Endodermal cell (in vitro differentiated cells): ENCODE measurements at regions not wholly inside any gene's neighbourhood (a gene's known extent, or its start where the extent isn't known, plus 50 kb on each side); places are given as distances from the start of the nearest gene placed in this dataset.

Source experiments
- DNase-seq: peaks from one replicate; pipeline ENCODE4 v3.0.0-alpha.2; 2017
- H3K27ac ChIP-seq: 2 replicates; pipeline ENCODE4 v1.5.1; 2013; ENCODE audit warnings: mild to moderate bottlenecking, low read depth, low read length, moderate library complexity
- H3K27me3 ChIP-seq: 2 replicates; pipeline ENCODE4 v1.6.1; 2013; ENCODE audit warnings: mild to moderate bottlenecking, low read length, moderate library complexity; ENCODE audit not compliant: insufficient read depth, control insufficient read depth, poor library complexity, severe bottlenecking
- H3K36me3 ChIP-seq: 2 replicates; pipeline ENCODE4 v1.7.0; 2013; ENCODE audit warnings: mild to moderate bottlenecking, low read length, moderate library complexity; ENCODE audit not compliant: control insufficient read depth, insufficient read depth
- H3K4me1 ChIP-seq: one replicate; pipeline ENCODE4 v1.7.0; 2013; ENCODE audit warnings: low read length; ENCODE audit not compliant: control insufficient read depth, insufficient read depth
- H3K4me3 ChIP-seq: 2 replicates; pipeline ENCODE4 v1.5.1; 2013; ENCODE audit warnings: mild to moderate bottlenecking, low read length, moderate library complexity
- H3K9ac ChIP-seq: 2 replicates; pipeline ENCODE4 v1.6.1; 2013; ENCODE audit warnings: mild to moderate bottlenecking, low read length, moderate library complexity; ENCODE audit not compliant: poor library complexity, severe bottlenecking; ENCODE audit errors: extremely low read depth
- H3K9me3 ChIP-seq: 2 replicates; pipeline ENCODE4 v1.6.1; 2013; ENCODE audit warnings: mild to moderate bottlenecking, low read length, moderate library complexity; ENCODE audit not compliant: control insufficient read depth
- H3K27ac Mint-ChIP-seq: 2 replicates; pipeline ENCODE4 v1.8.0; 2020; ENCODE audit warnings: mixed read lengths
- H3K27me3 Mint-ChIP-seq: 2 replicates; pipeline ENCODE4 v1.8.0; 2021; ENCODE audit warnings: mild to moderate bottlenecking, mixed read lengths; ENCODE audit not compliant: insufficient read depth
- H3K36me3 Mint-ChIP-seq: 2 replicates; pipeline ENCODE4 v1.8.0; 2020; ENCODE audit warnings: low read depth, mixed read lengths
- H3K4me1 Mint-ChIP-seq: 2 replicates; pipeline ENCODE4 v1.8.0; 2020; ENCODE audit warnings: mixed read lengths
- H3K4me3 Mint-ChIP-seq: 2 replicates; pipeline ENCODE4 v1.8.0; 2020; ENCODE audit warnings: mild to moderate bottlenecking, moderate library complexity, mixed read lengths
- H3K9me3 Mint-ChIP-seq: 2 replicates; pipeline ENCODE4 v1.8.0; 2020; ENCODE audit warnings: mild to moderate bottlenecking, mixed read lengths
- WGBS, 2 experiments: methylation state at CpG; one replicate each; pipeline versions ENCODE4 v1.1.5 to v1.1.7; 2013; ENCODE audit warnings: missing lambda C conversion rate in 2 of 2, mixed read lengths in 1 of 2; ENCODE audit not compliant: insufficient coverage in 1 of 2, insufficient read length in 1 of 2; 5-methylcytosine and 5-hydroxymethylcytosine counted together
- TF ChIP-seq, protein P1 (sequence below): fragments of 200-600 bp; sonication (generic); conservative IDR thresholded peaks from 2 replicates; pipeline ENCODE4 v1.5.0; 2021; ENCODE audit warnings: antibody characterized with exemption, mild to moderate bottlenecking

DNA sequence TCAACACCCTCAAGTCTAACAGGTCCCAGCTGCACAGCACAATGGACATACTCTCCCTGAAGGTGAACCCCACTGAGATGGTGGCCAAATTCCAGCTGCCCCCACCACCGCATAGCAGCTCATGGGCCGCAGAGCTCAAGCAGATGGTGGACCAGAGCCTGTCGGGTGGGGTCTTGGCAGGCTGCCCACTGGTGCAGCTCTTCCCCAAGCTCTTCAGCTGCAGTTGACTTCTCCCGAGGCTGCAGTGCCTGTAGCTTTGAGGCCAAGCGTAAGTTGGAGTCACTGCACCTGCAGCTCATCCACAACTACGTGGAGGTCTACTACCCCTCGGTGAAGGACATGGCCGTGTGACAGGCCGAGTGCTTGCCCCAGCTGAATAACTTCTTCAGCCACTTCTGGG is 56.6 kb upstream of the SPTLC1 start:
- Mint-ChIP-seq H3K4me1 (no peaks in the 10 kb centered on the region), H3K27me3 (peaks cover 10% of the 10 kb centered on the region), H3K4me3 (no peak overlapping the region), H3K36me3 (no peaks in the 10 kb centered on the region), H3K27ac (no peak overlapping the region), H3K9me3 (peaks cover 13% of the 10 kb centered on the region)
- H3K9me3 ChIP-seq: peaks cover 11% of the 10 kb centered on the region
- no peaks in the 10 kb centered on the region for H3K36me3 ChIP-seq
- no peaks in the 10 kb centered on the region for H3K27me3 ChIP-seq
- DNase-seq: no peak
- TF ChIP-seq, protein P1, sequence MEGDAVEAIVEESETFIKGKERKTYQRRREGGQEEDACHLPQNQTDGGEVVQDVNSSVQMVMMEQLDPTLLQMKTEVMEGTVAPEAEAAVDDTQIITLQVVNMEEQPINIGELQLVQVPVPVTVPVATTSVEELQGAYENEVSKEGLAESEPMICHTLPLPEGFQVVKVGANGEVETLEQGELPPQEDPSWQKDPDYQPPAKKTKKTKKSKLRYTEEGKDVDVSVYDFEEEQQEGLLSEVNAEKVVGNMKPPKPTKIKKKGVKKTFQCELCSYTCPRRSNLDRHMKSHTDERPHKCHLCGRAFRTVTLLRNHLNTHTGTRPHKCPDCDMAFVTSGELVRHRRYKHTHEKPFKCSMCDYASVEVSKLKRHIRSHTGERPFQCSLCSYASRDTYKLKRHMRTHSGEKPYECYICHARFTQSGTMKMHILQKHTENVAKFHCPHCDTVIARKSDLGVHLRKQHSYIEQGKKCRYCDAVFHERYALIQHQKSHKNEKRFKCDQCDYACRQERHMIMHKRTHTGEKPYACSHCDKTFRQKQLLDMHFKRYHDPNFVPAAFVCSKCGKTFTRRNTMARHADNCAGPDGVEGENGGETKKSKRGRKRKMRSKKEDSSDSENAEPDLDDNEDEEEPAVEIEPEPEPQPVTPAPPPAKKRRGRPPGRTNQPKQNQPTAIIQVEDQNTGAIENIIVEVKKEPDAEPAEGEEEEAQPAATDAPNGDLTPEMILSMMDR: no peak
- no peak overlapping the region for H3K9ac ChIP-seq
- H3K4me3 ChIP-seq: no peak overlapping the region
- H3K4me1 ChIP-seq: no peaks in the 10 kb centered on the region
- 94 to 97% methylated on average over 8 to 9 of the region's 9 CpGs for WGBS, 2 experiments
- no peak overlapping the region for H3K27ac ChIP-seq

DNA sequence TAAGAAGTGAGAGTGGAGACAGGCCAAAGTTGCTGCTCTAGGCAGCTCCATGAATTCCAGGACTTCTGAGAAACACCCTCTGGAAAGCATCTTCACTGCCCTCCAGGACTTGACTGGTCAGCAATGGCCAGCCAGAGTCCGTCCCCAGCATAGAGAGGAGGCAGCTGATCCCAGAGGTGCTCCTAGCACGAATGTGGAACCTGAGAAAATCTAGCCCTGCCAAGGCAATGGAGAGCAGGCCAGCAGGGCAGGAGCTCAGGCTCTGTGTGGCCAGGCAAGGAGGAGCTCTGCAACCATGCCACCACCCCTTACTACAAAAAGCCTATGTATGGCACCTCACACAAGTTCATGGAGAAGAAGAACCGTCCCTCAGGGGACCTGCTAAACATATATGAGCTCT is 56.1 kb upstream of the SPTLC1 start:
- H3K27ac ChIP-seq: no peak overlapping the region
- H3K36me3 ChIP-seq: no peaks in the 10 kb centered on the region
- no peak overlapping the region for H3K4me3 ChIP-seq
- Mint-ChIP-seq H3K4me1 (no peaks in the 10 kb centered on the region), H3K27me3 (peaks cover 10% of the 10 kb centered on the region), H3K9me3 (peaks cover 13% of the 10 kb centered on the region), H3K4me3 (no peak overlapping the region), H3K27ac (no peak overlapping the region), H3K36me3 (no peaks in the 10 kb centered on the region)
- H3K9me3 ChIP-seq: peaks cover 11% of the 10 kb centered on the region
- no peaks in the 10 kb centered on the region for H3K27me3 ChIP-seq
- 87 to 100% methylated on average over 1 to 3 of the region's 3 CpGs for WGBS, 2 experiments
- no peaks in the 10 kb centered on the region for H3K4me1 ChIP-seq
- no peak overlapping the region for H3K9ac ChIP-seq
- no peak for DNase-seq
- TF ChIP-seq, protein P1: no peak

DNA sequence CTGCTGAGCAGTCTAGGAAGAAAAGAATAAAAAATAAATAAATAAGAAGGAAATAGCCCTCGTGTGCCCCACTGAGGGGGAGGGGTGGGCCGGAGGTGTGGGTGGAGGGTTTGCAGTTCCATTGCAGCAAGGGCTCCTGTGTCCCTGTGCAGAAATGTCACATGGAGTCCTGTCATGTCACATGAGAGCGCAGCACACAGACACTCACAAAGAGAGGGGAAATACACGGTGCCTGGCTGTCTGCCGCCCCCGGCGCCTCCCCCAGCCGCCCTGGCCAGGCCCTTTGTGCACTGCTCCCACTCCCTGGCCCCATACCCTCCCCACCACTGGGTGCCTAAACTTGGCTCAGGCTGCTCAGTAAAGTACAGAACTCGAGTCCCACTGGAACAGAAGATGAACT is 55.6 kb upstream of the SPTLC1 start:
- Histone ChIP-seq H3K9ac (no peak overlapping the region), H3K4me1 (no peaks in the 10 kb centered on the region), H3K9me3 (peaks cover 11% of the 10 kb centered on the region), H3K27me3 (no peaks in the 10 kb centered on the region), H3K36me3 (no peaks in the 10 kb centered on the region), H3K4me3 (no peak overlapping the region), H3K27ac (no peak overlapping the region)
- TF ChIP-seq, protein P1: no peak
- Mint-ChIP-seq H3K27me3 (peaks cover 10% of the 10 kb centered on the region), H3K9me3 (peaks cover 13% of the 10 kb centered on the region), H3K27ac (no peak overlapping the region), H3K4me1 (no peaks in the 10 kb centered on the region), H3K36me3 (no peaks in the 10 kb centered on the region), H3K4me3 (no peak overlapping the region)
- WGBS, 2 experiments: 83 to 91% methylated on average over 1 to 9 of the region's 9 CpGs
- DNase-seq: no peak
